Chondrocyte (in vitro differentiated cells): ENCODE measurements at regions not wholly inside any gene's neighbourhood (a gene's known extent, or its start where the extent isn't known, plus 50 kb on each side); places are given as distances from the start of the nearest gene placed in this dataset.

ENCODE experiments used
- DNase-seq: peaks from one replicate; pipeline ENCODE4 v3.0.0; 2021; ENCODE audit warnings: mixed read lengths, low spot score
- H3K27ac Mint-ChIP-seq: one replicate; pipeline ENCODE4 v1.8.0; 2021; ENCODE audit warnings: mild to moderate bottlenecking, moderate library complexity, mixed read lengths; ENCODE audit not compliant: unreplicated experiment
- H3K27me3 Mint-ChIP-seq: 2 replicates; pipeline ENCODE4 v1.8.0; 2021; ENCODE audit warnings: low read depth, mixed read lengths
- H3K36me3 Mint-ChIP-seq: 2 replicates; pipeline ENCODE4 v1.8.0; 2021; ENCODE audit warnings: low read depth, mixed read lengths
- H3K4me1 Mint-ChIP-seq: 2 replicates; pipeline ENCODE4 v1.8.0; 2021; ENCODE audit warnings: low read depth, mild to moderate bottlenecking, mixed read lengths
- H3K4me3 Mint-ChIP-seq: one replicate; pipeline ENCODE4 v1.8.0; 2021; ENCODE audit warnings: mild to moderate bottlenecking, moderate library complexity, mixed read lengths; ENCODE audit not compliant: unreplicated experiment
- H3K9me3 Mint-ChIP-seq: 2 replicates; pipeline ENCODE4 v1.8.0; 2021; ENCODE audit warnings: low read depth, mixed read lengths
- TF ChIP-seq, protein P1 (sequence below): fragments of 200-600 bp; sonication (generic); IDR thresholded peaks from 2 replicates; pipeline ENCODE4 v1.5.0; 2021; ENCODE audit warnings: antibody characterized with exemption, mild to moderate bottlenecking, moderate library complexity

DNA sequence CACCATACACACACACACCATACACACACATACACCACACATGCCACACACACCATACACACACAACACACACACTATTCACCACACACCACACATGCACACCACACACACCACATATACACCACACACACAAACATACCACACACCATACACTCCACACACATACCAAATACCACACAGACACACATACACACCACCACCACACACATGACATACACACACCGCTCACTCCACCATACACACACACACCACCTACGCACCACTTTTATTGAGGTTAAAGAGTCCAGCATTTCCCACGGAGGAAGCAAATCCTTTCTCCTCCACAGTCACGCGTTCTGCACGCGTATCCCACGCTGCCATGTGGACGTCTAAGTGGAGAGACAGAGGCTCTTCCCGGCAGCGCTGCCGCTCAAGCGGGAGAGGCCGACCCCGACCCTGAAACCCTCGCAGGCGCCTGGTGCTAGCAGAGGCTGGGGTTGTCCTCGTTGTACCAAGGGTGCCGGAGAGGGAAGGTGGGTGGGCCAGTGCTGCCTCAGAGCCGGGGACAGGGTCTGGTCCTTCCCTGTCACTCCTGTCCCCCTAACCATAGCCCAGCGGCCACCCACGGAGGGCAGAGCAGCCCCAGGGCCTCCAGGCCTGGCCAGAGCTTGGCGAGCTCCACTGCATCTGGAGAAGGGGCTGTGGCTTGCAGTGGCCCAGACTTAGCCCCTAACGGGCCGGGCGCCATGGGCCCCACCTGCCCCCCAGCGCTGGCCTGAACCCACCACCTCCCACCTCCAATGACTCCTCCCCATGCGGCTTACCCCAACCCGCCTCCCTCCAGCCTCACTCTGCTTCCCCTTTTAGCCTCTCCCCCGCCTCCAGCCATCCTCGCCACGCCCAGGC is 1495.0 kb downstream of the BRD1 start:
- DNase-seq: no peak
- Mint-ChIP-seq H3K36me3 (no peaks in the 10 kb centered on the region), H3K4me1 (no peaks in the 10 kb centered on the region), H3K9me3 (peaks cover 13% of the 10 kb centered on the region), H3K27ac (no peak overlapping the region), H3K4me3 (no peak overlapping the region), H3K27me3 (peaks cover 6% of the 10 kb centered on the region)
- TF ChIP-seq, protein P1, sequence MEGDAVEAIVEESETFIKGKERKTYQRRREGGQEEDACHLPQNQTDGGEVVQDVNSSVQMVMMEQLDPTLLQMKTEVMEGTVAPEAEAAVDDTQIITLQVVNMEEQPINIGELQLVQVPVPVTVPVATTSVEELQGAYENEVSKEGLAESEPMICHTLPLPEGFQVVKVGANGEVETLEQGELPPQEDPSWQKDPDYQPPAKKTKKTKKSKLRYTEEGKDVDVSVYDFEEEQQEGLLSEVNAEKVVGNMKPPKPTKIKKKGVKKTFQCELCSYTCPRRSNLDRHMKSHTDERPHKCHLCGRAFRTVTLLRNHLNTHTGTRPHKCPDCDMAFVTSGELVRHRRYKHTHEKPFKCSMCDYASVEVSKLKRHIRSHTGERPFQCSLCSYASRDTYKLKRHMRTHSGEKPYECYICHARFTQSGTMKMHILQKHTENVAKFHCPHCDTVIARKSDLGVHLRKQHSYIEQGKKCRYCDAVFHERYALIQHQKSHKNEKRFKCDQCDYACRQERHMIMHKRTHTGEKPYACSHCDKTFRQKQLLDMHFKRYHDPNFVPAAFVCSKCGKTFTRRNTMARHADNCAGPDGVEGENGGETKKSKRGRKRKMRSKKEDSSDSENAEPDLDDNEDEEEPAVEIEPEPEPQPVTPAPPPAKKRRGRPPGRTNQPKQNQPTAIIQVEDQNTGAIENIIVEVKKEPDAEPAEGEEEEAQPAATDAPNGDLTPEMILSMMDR: no peak

DNA sequence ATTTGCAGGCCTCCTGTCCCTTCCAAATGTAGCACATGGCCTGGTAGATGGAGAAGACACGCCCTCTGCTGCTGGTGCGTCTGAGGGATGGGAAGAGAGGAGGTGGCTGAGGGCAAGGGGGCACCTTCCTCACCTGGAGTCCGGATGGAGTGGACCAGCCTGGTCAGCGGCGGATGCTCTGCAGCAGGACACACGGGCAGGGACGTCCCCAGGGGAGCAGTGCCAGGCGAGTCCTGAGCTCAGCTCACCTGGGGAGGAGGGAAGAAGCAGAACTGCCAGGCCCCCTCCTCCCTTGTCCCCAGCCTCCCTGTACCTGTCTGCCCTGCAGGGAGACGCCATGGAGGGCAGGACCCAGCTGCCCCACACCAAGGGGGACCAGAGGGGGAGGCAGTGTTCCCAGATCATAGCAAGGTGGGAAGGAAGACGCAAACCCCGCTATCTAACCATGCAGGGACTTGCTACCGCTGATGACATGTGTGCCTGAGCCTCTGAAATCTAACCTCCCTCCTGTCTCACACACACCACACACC is 1495.9 kb downstream of the BRD1 start:
- Mint-ChIP-seq H3K36me3 (no peaks in the 10 kb centered on the region), H3K4me1 (no peaks in the 10 kb centered on the region), H3K4me3 (no peak overlapping the region), H3K27ac (no peak overlapping the region), H3K27me3 (peaks cover 6% of the 10 kb centered on the region), H3K9me3 (peaks cover 13% of the 10 kb centered on the region)
- TF ChIP-seq, protein P1: no peak
- no peak for DNase-seq

DNA sequence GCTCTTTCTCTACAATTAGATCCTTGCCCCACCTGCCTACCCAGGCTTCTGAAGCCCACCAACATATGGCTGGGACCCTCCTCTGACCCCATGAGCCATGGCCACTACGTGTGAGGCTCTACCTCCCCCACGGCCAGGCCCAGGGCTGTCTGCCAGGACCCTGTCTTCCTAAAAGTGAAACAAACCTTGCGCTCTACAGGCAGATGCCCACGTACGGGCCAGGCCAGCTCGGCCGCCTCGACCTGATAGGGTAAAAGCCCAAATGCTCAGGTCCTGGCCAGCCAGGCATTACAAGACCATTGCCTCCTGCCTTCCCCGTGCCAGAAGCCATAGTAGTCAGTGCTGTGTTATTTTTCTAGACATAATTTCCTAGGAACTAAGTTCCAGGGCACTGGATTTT is 1496.4 kb downstream of the BRD1 start:
- Mint-ChIP-seq H3K27me3 (peaks cover 6% of the 10 kb centered on the region), H3K4me1 (no peaks in the 10 kb centered on the region), H3K4me3 (no peak overlapping the region), H3K36me3 (no peaks in the 10 kb centered on the region), H3K9me3 (peaks cover 13% of the 10 kb centered on the region), H3K27ac (no peak overlapping the region)
- no peak for DNase-seq
- TF ChIP-seq, protein P1: no peak

DNA sequence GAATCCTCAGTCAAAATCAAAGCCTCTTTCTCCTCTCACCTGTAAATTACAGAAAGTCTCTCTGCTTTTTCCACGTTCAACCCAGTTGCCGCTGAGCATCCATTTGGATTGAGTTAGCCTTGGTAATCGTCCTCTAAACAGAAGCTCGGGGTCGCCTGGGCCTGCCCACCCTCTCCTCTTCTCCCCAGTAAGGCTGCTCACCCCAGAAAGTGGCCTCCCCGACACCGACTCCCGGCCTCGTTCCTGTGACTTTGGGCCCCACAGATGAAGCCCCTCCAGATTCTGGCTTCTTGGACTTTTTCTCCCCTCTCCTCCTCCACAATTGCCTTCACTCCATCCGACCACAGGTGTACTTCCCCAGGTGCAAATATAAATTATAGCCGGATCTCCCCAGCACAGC is 1500.0 kb downstream of the BRD1 start:
- Mint-ChIP-seq H3K36me3 (no peaks in the 10 kb centered on the region), H3K9me3 (peaks cover 22% of the 10 kb centered on the region), H3K27me3 (peaks cover 11% of the 10 kb centered on the region), H3K27ac (no peak overlapping the region), H3K4me3 (no peak overlapping the region), H3K4me1 (no peaks in the 10 kb centered on the region)
- no peak for DNase-seq
- TF ChIP-seq, protein P1: no peak

DNA sequence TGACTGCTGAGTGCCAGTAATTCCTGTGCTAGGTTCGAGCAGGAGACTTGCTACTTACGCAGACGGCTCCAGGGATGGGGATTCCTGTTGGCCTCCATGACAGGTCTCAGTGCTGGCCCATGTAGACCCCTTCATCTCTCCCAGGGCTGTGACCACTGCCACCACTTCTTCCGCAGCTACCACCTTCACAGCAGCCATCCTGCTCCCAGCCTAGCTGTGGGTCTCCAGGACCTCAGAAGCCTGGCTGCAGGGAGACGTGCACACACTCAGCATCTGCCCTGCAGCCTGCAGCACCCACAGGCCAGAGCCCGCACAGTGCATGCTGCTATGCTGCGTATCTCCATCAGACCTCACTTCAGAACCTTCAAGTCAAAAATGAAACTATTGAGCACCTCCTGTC is 1503.9 kb downstream of the BRD1 start:
- H3K36me3 Mint-ChIP-seq: no peaks in the 10 kb centered on the region
- H3K4me3 Mint-ChIP-seq: no peak overlapping the region
- no peak overlapping the region for H3K27ac Mint-ChIP-seq
- peaks cover 11% of the 10 kb centered on the region for H3K9me3 Mint-ChIP-seq
- TF ChIP-seq, protein P1: no peak
- no peak for DNase-seq
- peaks cover 8% of the 10 kb centered on the region for H3K27me3 Mint-ChIP-seq
- peaks cover 4% of the 10 kb centered on the region for H3K4me1 Mint-ChIP-seq
